ENCODE measurements at regions not wholly inside any gene's neighbourhood (a gene's known extent, or its start where the extent isn't known, plus 50 kb on each side); places are given as distances from the start of the nearest gene placed in this dataset.
"Not testable (repeated sequence)": the region's sequence is repeated elsewhere in the genome, so short reads cannot be mapped to it uniquely, and the experiment has no call there.

- no peak for DNase-seq (ENCODE audit: low read depth)
- TF ChIP-seq CTCF (conservative IDR thresholded peaks at IDR 0.05; ENCODE audit: low read depth, low read length): no peak
- H3K4me3 ChIP-seq (ENCODE audit: low read depth, low read length): no peak overlapping the region
Measured at GRCh38 chr13:99686944-99687411, 185.7 kb downstream of the TM9SF2 start.

DNA sequence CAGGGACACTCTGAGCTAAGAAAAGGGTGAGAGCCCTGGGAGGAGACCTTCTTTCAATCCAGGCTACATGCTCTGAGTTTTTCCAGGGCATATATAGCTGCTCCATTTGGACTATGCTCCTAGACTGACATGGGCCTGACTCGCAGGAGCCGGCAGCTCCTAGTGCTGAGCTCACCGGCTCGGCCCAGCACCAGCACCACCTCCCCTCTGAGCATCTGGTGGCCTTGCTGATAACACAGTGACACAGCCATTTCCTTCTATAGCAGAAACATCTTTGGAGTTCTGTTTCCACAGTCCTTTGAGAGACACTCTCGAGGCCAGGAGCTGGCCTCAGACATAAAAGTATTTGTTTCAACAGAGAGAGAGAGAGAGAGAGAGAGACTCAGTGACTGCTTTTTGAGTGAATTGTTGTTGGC, 184.9 kb downstream of the TM9SF2 start:
- DNase-seq (ENCODE audit: low read depth): no peak
- no peak overlapping the region for H3K4me3 ChIP-seq (ENCODE audit: low read depth, low read length)
- TF ChIP-seq CTCF (conservative IDR thresholded peaks at IDR 0.05; ENCODE audit: low read depth, low read length): no peak

DNA sequence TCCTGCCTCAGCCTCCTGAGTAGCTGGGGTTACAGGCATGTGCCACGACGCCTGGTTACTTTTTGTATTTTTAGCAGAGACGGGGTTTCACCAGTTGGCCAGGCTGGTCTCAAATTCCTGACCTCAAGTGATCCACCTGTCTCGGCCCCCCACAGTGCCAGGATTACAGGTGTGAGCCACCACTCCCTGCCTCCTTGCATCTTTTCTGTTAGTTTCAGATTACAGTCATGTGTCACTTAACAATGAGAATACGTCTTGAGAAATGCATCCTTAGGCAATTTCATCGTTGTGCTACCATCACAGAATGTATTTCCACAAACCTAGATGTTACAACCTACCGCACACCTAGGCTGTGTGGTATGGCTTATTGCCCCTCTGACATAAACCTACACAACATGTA, 180.4 kb downstream of the TM9SF2 start:
- no peak overlapping the region for H3K4me3 ChIP-seq (ENCODE audit: low read depth, low read length)
- DNase-seq (ENCODE audit: low read depth): no peak
- TF ChIP-seq CTCF (conservative IDR thresholded peaks at IDR 0.05; ENCODE audit: low read depth, low read length): no peak

DNA sequence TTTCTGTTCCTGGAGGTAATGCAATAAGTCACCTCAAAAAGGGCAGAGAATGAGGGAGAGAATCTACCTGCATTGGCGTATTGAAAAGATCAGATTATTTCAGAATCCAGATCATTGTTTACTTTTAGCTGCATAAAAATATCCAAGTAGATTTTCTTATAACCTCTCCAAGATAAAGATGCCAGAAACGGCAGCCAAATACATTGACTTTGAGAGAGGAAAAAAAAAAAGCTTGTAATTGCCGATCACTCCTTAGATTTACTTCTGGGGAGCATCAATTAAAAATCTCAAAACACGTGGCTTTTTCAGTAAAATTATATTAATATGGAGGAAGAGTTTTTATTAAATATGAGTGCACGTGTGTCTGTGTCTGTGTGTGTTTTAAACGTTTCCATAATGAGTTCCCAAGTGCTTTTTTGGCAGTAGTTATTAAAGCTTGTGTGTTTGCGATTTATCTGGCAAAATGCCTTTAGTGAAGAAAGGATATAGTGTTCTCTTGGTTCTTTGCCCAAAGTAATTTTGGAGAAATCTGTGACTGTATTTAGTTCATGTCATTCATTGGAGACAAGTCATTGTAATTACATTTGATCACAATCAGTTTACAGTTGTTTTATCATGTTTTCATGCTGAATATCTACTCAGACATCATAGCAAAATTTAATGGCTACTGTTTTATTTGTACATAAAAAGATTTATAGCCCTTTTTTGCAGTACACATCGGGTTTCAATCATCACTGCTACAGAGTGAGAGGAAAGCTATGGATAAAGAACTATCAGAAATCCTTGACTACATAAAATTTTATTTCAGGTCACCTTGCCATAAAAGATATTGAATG, 176.1 kb downstream of the TM9SF2 start:
- no peak overlapping the region for H3K4me3 ChIP-seq (ENCODE audit: low read depth, low read length)
- DNase-seq (ENCODE audit: low read depth): no peak
- TF ChIP-seq CTCF (conservative IDR thresholded peaks at IDR 0.05; ENCODE audit: low read depth, low read length): no peak

- no peak for TF ChIP-seq CTCF (conservative IDR thresholded peaks at IDR 0.05; ENCODE audit: low read depth, low read length)
- no peak for DNase-seq (ENCODE audit: low read depth)
- H3K4me3 ChIP-seq (ENCODE audit: low read depth, low read length): no peak overlapping the region
Measured at GRCh38 chr13:99671746-99672145, 170.5 kb downstream of the TM9SF2 start.

- not testable (repeated sequence) for DNase-seq (ENCODE audit: low read depth); H3K4me3 ChIP-seq (ENCODE audit: low read depth, low read length)
Measured at GRCh38 chr13:99669096-99669495, 167.8 kb downstream of the TM9SF2 start.

DNA sequence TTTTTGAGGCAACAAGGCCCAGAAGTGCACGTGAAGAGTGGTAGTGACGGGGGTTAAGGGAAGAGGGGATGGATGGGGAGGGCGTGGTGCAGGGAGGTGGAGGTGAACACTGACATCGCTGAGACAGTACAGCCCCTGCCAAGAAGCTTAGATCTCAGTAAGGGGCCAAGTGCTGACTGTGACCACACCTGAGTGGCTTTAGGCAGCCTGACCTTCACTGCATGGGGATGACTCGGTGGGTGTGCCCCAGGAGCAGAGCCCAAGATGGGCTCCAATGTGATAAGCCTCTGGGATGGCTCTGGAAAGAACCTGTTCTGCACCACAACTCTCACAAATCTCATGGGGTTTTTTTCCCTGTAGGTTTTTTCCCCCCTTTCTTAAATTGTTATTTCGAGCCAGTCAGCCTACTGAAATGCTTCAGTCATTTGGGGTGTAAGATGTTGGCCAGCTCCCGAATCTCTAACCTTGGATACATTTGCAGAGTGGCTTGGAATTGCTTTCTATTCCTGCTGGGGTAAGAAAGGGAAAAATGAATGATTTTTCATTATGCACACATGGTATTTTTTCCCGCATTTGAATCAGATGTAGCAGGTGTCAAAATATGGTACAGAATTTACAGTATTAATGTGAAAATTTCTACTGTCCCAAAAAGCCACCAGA, 165.0 kb downstream of the TM9SF2 start:
- no peak for TF ChIP-seq CTCF (conservative IDR thresholded peaks at IDR 0.05; ENCODE audit: low read depth, low read length)
- DNase-seq (ENCODE audit: low read depth): no peak
- H3K4me3 ChIP-seq (ENCODE audit: low read depth, low read length): no peak overlapping the region
